COR-L47 (cell line): ENCODE measurements at regions not wholly inside any gene's neighbourhood (a gene's known extent, or its start where the extent isn't known, plus 50 kb on each side); places are given as distances from the start of the nearest gene placed in this dataset.
"Not testable (repeated sequence)": the region's sequence is repeated elsewhere in the genome, so short reads cannot be mapped to it uniquely, and the experiment has no call there.

Experiments used
- DNase-seq: peaks from one replicate; lab custom pipeline; 2025; lab: John Stamatoyannopoulos, UW

DNA sequence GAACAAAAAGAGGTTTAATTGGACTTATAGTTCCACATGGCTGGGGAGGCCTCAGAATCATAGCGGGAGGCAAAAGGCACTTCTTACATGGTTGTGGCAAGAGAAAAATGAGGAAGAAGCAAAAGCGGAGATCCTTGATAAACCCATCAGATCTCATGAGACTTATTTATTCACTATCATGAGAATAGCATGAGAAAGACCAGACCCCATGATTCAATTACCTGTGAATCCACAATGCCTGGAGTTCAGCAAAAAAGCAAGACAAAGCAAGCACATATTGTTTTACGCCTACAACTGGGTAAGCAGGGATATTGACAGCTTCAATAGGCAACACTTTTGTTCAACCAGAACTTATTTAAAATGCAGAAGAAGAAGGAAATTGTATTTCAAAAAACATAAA lies 218.2 kb downstream of the RPL10L start:
- no peak for DNase-seq

DNA sequence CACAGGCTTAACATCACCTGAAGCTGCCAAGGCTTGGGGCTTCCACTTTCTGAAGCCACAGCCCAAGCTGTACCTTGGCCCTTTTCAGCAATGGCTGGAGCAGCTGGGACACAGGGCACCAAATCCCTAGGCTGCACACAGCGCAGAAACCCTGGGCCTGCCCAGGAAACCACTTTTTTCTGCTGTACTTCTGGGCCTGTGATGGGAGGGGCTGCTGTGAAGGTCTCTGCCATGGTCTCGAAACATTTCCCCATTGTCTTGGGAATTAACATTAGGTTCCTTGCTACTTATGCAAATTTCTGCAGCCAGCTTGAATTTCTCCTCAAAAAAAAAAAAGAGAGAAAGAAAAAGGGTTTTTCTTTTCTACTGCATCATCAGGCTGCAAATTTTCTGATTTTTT lies 219.1 kb downstream of the RPL10L start:
- DNase-seq: no peak

DNA sequence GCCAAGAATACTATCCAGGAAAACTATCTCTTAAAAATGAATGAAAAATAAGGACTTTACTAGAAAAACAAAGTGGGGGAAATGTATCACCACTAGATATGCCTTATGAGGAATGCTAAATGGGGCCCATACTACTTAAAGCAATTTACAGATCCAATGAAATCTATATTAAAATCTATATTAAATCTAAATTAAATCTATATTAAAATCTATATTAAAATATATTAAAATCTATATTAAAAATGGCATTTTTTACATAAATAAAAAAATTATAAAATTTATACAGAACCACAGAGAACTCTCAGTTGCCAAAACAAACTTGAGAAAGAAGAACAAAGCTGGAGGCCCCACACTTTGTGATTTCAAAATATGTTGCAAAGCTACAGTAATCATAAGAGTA lies 234.5 kb downstream of the RPL10L start:
- no peak for DNase-seq

DNA sequence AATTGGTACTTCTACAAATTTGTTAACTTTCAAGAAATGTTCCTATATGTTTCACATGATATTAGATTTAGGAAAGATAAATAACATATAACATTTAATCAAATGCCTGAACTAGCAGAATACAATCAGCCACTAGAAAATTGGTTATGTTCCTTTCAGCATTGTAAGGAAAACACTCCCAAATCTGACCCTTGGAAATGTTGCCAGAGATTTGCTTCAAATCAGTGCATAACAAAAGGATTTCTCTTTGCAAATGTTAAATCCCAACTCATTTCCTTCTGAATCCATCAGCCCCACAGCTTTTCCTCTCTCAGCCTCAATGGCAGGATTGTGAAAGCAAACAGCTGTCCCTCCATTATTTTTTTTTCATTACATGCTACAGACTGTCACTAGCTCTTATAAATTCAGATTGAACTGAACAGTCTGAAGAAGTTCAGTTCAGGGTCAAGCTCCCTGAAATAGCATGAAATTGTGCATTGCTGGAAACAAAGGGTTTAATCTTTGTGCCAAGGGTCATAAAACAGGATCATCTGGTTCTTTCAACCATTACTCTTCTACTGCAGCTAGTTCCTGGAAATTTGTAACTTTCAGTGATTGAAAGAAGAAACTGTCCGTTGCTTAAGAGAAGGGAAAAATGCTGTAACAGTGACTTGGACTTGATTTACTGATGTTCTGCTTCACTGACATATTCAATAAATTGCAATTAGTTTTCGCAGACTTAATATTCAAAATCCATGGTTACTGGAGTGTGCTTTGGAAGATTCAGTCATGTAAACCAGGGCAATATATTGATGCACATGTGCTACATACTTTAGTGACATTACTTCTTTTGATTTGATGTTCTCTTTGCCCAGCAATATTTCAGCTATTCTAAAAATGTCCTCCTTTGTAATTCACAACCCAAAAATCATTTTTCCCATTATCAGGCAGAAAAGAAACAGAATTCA lies 246.4 kb downstream of the RPL10L start:
- no peak for DNase-seq

DNA sequence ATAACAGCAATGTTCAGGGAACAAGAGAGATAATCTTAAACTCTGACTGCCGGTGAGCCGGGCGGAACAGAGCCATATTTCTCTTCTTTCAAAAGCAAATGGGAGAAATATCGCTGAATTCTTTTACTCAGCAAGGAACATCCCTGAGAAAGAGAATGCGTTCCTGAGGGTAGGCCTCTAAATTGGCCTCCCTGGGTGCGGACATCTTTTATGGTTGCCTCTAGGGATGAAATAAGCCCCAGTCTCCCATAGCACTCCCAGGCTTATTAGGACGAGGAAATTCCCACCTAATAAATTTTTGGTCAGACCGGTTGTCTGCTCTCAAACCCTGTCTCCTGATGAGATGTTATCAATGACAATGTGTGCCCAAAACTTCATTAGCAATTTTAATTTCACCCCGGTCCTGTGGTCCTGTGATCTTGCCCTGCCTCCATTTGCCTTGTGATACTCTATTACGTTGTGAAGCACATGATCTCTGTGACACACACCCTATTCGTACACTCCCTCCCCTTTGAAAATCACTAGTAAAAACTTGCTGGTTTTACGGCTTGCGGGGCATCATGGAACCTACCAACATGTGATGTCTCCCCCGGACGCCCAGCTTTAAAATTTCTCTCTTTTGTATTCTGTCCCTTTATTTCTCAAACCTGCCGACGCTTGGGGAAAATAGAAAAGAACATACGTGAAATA lies 249.4 kb downstream of the RPL10L start:
- DNase-seq: not testable (repeated sequence)

DNA sequence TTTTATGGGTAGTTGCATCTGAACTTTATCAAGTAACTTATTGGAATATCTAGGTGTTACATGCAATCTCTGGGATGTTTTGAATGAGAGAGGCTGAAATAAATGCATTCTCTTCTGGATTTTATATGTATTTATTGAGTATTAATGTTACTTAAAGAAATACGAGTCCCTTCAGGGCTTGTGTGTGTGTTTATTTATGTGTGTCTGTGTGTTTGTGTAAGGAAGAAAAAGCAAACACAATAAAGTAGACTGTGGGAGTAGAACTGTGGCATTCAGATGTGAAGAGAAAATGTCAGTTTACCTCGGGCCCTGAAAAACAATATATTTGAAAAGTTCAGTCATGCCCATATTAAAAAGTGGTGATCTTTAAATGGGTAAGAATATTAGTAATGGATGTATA lies 250.5 kb downstream of the RPL10L start:
- DNase-seq: no peak

DNA sequence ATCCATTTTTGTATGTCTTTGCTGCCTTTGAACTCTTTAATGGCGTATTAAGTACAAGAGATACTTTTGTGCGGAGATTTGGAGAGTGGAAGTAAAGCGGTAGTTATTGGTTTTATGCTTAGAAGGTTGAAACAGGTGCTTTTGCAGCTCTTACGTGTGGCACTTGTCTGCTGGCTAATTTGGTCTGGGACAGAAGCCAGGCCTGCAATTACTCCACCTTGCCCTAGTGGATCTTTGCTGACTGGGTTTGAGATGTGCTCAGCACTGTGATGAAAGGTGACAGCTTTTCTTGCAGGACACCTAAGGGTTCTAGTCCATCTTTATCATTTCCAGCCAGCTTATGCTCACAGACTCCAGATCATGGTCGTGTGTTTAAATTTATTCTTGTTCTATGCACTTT lies 252.5 kb downstream of the RPL10L start:
- DNase-seq: no peak

DNA sequence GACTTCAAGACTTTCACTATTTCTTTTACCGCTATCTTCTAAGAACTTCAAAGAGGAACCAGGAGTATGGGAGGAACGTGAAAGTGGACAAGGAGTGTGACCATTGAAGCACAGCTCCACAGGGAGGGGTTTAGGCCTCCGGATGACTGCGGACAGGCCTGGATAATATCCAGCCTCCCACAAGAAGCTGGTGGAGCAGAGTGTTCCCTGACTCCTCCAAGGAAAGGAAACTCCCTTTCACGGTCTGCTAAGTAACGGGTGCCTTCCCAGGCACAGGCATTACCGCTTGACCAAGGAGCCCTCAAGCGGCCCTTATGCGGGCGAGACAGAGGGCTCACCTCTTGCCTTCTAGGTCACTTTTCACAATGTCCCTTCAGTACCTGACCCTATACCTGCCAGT lies 267.0 kb downstream of the RPL10L start:
- DNase-seq: no peak

DNA sequence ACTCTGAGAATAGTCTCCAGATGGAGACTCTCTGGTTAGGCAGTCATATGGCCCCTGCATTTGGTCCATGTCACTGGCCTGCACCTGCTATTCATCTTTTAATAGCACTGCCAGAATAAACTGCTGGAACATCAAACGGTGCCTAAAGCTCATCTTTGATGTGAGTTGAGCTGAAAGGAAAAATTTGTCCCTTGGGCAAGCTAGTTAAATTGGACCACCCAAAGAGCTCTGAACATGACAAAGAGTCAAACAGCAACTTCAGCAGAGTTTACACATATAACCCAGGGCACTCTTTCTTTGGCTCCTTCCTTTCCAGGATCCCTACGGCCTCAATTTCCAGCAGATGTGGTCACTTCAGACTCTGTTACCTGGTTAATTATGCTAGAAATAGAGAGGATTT lies 269.9 kb downstream of the RPL10L start:
- no peak for DNase-seq

DNA sequence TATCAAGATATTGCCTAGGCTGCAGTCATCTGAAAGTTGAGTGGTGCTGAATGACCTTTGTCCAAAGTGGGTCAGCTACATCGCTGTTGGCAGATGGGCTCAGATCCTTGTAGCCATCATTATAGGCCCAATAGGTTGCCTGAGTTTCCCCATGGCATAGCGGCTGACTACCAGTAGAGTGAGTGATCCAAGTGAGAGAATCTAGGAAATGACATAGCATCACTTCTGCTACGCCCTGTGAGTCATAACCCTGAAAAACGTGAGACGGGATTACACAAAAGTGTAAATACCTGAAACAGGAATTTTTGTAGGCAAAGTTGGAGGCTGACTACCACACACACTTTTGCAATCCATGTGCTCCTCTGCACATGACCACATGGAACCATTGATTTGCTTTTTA lies 273.3 kb downstream of the RPL10L start:
- DNase-seq: no peak

DNA sequence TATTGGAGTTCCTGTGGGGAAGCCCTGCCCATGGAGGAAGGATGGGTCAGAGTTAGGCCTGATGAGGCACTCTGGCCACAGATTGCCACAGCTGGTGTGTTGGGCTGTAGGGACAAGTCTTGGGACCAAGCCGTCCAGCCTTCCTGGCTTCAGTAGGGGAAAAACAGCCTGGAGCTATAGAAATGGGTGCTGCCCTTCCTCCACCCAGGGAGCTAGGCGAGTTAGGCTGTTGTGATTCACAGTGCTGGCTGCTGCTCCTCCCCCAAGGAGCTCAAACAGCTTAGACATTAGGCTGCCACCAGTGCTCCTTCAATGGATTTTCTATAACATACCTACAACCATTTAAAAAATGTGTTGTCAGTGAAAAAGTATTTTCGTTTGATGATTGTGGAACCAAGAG lies 274.3 kb downstream of the RPL10L start:
- DNase-seq: no peak

DNA sequence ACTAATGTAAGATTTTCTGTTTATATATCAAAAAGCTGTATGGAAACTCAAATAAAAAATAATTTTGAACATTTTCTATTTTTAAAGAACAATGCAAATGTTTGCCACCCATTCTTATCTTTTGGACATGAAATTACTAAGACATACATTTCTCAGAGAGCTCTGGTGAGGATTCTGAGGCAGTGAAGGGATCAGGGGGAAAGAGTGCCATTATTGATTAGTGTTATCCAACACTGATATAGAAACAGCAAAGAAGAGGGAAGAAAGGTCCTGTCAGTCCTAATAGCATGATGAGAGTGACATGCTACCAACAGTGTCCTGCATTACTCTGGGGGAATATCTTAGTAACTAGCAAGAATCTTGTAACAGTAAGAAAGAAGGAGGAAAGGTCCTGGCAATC lies 282.2 kb downstream of the RPL10L start:
- no peak for DNase-seq

DNA sequence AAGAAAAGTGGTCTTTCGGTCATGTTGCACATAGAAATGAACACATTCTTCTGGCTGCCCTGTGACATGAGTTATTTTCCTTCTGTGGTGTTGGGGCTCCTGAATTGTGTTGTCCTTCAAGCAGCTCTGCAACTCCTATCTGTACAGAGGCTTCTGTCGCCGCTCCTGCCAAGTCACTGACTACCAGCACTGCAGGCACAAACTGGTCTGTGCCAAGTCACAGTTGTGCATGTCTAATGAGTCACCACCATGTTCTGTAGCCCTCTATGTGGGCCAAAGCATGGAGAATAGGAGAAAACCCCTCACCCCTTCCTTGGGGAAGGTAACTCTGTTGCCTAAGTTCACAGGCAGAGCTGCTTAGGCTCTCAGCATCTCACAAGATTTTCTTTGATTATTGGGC lies 283.3 kb downstream of the RPL10L start:
- DNase-seq: no peak

DNA sequence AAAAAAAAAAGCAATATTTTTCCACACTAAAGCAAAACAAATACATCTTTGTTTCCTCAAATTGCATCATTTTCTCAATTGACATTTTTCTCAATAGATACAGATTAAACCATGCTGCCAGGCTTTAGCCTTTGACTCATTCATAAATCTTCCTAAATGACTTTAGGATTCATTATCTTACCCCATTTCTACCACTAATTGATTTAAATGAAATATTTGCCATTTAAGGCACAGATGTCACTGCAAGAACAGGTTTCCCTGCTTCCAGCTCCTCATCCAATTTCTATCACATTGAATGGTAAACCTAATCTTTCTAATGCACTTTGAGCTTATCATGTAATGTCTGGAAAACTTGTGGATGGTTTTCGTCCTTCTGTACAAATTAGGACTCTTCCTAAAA lies 298.7 kb downstream of the RPL10L start:
- DNase-seq: no peak

DNA sequence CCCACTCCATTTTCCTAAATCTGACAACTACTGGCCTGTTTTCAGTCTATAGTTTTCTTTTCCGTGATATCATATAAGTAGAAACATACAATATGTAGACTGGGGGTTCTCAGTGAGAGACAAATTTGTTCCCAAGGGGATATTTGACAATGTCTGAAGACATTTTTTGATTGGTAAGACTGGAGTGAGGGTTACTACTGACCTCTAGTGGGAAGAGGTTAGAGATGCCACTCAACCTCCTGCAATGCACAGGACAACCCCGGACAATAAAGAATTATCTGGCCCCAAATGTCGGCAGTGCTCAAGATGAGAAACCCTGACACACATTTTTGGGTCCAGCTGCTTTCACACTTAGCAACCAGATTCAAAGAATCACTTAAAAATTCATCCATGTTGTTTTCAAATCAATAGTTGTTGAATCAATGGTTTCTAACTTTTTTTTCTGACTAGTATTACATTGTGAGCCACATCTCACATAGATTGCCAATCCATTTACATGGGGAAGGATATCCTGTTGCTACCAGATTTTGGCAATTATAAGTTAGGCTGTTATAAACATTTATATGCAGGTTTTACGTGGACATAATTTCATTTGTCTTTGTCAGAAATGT lies 307.1 kb downstream of the RPL10L start:
- DNase-seq: no peak

DNA sequence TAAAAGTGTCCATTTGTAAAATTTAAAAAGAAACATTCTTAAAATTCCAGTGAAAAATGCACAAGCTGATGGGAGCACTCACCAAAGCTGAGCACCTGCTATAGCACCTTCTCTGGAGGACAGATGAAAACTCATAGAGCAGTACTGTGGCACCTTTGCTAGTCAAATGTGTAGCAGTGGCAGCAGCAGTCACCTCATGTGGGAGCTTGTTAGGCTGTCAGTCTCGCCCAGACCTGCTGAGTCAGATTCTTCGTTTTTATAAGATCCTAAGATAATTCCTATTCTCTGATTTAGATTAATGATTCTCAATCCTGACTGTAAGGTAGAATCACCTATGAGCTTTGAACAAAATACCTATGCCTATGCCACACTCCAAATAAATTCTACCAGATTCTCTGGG lies 325.8 kb downstream of the RPL10L start:
- no peak for DNase-seq

DNA sequence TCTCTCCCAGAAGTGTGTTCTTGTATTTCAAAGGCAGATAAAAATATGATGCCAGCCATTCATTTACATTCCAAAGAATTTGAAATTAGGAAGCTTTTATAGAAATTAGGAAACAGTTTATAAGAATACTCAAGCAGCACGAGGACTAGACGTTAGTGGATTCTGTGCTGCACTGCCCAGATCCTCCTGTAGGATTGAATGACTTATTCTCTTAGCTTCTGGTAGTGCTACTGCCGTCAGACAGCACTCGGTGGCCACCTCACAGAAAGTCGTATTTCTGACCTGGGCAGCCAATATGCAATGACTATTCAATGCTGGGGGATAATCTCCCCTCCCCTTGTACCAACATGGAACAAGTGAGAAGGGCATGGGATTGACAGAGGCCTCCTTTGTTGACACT lies 326.4 kb downstream of the RPL10L start:
- no peak for DNase-seq

DNA sequence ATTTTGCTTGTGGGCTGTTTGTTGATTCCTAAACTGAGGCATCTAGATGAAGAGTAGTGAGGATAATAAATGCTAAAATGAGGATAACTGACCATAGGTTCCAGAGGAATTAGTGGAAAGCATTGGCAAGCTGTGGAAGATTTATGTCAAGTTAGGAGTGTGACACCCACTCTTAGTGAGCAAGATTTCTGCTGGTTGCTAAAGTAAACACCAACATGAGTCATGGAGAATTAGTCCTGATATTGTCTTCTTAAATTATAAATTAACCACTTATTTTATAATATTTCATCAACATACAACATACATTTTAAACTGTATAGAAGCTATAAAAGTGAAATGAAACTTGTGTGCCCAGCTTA lies 328.2 kb downstream of the RPL10L start:
- DNase-seq: no peak

DNA sequence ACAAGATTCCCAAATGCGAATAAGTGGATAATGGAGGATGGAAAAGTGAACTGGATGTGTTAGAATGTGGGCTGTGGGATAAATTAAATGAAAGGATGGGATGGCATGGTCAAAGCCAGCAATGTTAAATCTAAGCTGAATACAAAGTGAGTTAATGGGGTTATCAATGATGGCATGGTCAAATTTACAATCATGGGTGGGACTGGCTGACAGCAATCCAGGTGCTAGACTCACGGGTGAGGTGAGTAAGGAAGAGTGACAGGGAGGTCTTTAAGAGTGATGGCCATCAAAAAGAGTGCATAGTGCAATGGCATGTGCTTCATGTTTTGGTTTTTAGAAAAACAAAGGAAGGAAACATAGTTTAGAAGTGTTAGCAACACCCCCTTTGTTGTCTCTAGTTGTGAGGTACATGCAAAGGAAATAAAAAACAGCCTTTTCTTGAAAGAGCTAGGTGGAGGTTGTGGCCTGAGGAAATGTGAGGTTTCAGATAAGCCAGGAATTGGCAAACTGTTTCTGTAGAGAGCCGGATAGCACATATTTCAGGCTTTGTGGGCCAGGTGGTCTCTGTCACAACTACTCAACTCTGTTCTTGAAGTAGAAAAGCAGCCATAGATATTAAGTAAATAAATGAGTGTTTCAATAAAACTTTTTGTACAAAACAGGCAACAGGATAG lies 328.7 kb downstream of the RPL10L start:
- no peak for DNase-seq

DNA sequence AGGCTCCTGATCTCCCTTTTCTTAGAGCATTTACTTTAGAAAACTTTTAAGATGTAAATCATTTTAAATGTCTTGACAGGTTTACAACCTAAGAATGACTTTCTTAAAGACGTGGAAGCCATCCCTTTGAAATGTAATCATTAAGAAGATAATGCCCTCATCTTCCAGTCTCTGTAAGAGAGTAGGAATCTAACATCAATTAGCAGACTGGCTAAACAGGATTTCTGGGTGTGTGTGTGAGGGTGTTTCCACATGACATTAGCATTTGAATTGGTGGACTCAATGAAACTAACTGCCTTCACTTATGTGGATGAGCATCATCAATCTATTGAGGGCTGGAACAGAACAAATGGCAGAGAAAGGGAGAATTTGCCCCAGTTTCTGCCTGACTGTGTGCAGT lies 329.5 kb downstream of the RPL10L start:
- no peak for DNase-seq

DNA sequence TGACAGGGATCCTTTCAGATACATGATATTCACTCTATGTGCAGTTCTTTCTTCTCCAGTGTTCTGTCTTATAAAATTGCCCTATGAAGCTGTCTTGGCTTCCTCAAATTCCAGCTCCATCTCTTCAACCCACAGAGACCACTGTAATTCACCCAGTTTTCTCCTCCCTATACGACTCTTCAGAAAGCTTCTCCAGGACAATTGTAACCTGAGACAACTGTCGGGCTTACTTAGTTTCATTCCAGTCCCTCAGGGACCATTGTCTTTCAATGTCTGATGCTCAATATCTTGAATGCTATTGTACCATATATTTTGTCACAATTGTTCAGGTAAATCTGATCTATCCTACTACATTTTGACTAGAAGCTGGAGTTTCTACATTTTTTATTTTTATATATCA lies 345.3 kb downstream of the RPL10L start:
- DNase-seq: no peak

DNA sequence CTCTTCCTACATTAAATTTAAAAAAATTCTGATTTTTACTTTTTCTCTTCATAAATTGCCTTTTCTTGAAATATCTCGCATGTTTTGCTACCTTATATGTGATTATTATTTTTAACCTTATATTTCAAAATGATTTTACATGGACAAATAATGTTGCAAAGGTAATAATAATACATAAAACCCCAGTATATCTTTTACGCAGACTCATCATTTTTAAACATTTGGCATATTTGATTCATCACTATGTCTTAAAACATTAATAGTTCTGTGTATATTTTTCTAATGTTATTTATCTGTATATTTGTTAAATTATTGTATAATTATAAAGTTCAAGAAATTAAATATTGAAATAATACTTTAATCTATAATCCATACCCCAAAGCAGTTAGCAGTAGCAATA lies 350.8 kb downstream of the RPL10L start:
- no peak for DNase-seq

DNA sequence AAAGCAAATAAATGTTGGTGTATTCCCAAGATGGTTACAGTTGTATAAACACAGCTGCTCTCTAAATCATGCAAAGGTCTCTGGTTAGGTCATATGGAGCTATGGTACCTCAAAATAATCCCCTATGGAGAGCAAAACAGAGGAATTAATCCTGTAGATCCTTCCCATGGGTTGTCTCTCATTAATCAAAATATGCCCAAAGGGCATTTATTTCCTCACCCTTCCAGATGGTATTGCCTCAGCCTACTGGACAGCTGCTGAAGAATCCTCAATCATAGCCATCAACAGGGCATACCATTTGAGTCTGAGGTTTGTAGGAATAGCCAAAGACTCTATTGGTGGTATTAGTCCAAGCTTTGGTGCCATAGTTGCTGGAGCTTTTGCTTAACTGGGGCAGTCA lies 360.9 kb downstream of the RPL10L start:
- DNase-seq: no peak
